ENCODE measurements at regions not wholly inside any gene's neighbourhood (a gene's known extent, or its start where the extent isn't known, plus 50 kb on each side); places are given as distances from the start of the nearest gene placed in this dataset.

- TF ChIP-seq CTCF (IDR thresholded peaks at IDR 0.05; ENCODE audit: borderline replicate concordance, control extremely low read depth, extremely low read depth, insufficient read depth, missing control alignments): no peak
- in situ Hi-C loops (cut with MboI; ENCODE audit: low sequenced_read_pairs, unreplicated experiment): no loop called here
- DNase-seq (ENCODE audit: low spot score): no peak
These were observed 257.6 kb upstream of the CLNK start for GRCh38 chr4:10942156-10942555.

GRCh38 chr4:10929818-10930217 lies 245.2 kb upstream of the CLNK start:
- in situ Hi-C loops (cut with MboI; ENCODE audit: low sequenced_read_pairs, unreplicated experiment): no loop called here
- no peak for TF ChIP-seq CTCF (IDR thresholded peaks at IDR 0.05; ENCODE audit: borderline replicate concordance, control extremely low read depth, extremely low read depth, insufficient read depth, missing control alignments)
- DNase-seq (ENCODE audit: low spot score): no peak

- in situ Hi-C loops (cut with MboI; ENCODE audit: low sequenced_read_pairs, unreplicated experiment): no loop called here
- TF ChIP-seq CTCF (IDR thresholded peaks at IDR 0.05; ENCODE audit: borderline replicate concordance, control extremely low read depth, extremely low read depth, insufficient read depth, missing control alignments): no peak
- no peak for DNase-seq (ENCODE audit: low spot score)
These were observed 241.4 kb upstream of the CLNK start for GRCh38 chr4:10925996-10926395.

- TF ChIP-seq CTCF (IDR thresholded peaks at IDR 0.05; ENCODE audit: borderline replicate concordance, control extremely low read depth, extremely low read depth, insufficient read depth, missing control alignments): no peak
- DNase-seq (ENCODE audit: low spot score): no peak
- in situ Hi-C loops (cut with MboI; ENCODE audit: low sequenced_read_pairs, unreplicated experiment): no loop called here
These were observed 239.7 kb upstream of the CLNK start for GRCh38 chr4:10924274-10924673.

- in situ Hi-C loops (cut with MboI; ENCODE audit: low sequenced_read_pairs, unreplicated experiment): no loop called here
- no peak for DNase-seq (ENCODE audit: low spot score)
- TF ChIP-seq CTCF (IDR thresholded peaks at IDR 0.05; ENCODE audit: borderline replicate concordance, control extremely low read depth, extremely low read depth, insufficient read depth, missing control alignments): no peak
These were observed 233.0 kb upstream of the CLNK start for GRCh38 chr4:10917566-10917965.

- no peak for DNase-seq (ENCODE audit: low spot score)
- in situ Hi-C loops (cut with MboI; ENCODE audit: low sequenced_read_pairs, unreplicated experiment): no loop called here
- no peak for TF ChIP-seq CTCF (IDR thresholded peaks at IDR 0.05; ENCODE audit: borderline replicate concordance, control extremely low read depth, extremely low read depth, insufficient read depth, missing control alignments)
These were observed 213.5 kb upstream of the CLNK start for GRCh38 chr4:10898072-10898471.

- in situ Hi-C loops (cut with MboI; ENCODE audit: low sequenced_read_pairs, unreplicated experiment): no loop called here
- no peak for TF ChIP-seq CTCF (IDR thresholded peaks at IDR 0.05; ENCODE audit: borderline replicate concordance, control extremely low read depth, extremely low read depth, insufficient read depth, missing control alignments)
- no peak for DNase-seq (ENCODE audit: low spot score)
These were observed 212.5 kb upstream of the CLNK start for GRCh38 chr4:10897076-10897475.
